Tibial nerve (tissue), 4 donors: ENCODE measurements at regions not wholly inside any gene's neighbourhood (a gene's known extent, or its start where the extent isn't known, plus 50 kb on each side); places are given as distances from the start of the nearest gene placed in this dataset.

ENCODE experiments used
- CTCF ChIP-seq, 5 experiments: fragments of 200-600 bp in 3 of 5; fragments of 450-650 bp in 2 of 5; sonication (generic) in 3 of 5; IDR thresholded peaks; one replicate each; pipeline ENCODE4 v1.5.1; 2016 to 2019; ENCODE audit warnings: antibody characterized with exemption in 5 of 5, mild to moderate bottlenecking in 3 of 5, moderate library complexity in 2 of 5
- EP300 ChIP-seq, 2 donors: sonication (generic); formaldehyde crosslinking; IDR thresholded peaks; one replicate each; pipeline ENCODE4 v1.6.1; 2017; ENCODE audit warnings: antibody characterized with exemption in 2 of 2, mild to moderate bottlenecking in 1 of 2
- POLR2A ChIP-seq, 2 donors: fragments of 450-650 bp; IDR thresholded peaks; one replicate each; pipeline ENCODE4 v1.6.1; 2017; ENCODE audit warnings: antibody characterized with exemption in 2 of 2, mild to moderate bottlenecking in 2 of 2, moderate library complexity in 2 of 2

- TF ChIP-seq CTCF (IDR thresholded peaks at IDR 0.05) (no peak), EP300 (IDR thresholded peaks at IDR 0.05) (no peak), POLR2A (IDR thresholded peaks at IDR 0.05) (no peak)
Measured at GRCh38 chr15:99441444-99441800, 124.4 kb upstream of the MEF2A start.
